Lower lobe of right lung (tissue), 2 donors: ENCODE measurements at regions not wholly inside any gene's neighbourhood (a gene's known extent, or its start where the extent isn't known, plus 50 kb on each side); places are given as distances from the start of the nearest gene placed in this dataset.

Source experiments
- ATAC-seq, 2 donors: fragments of 200-7000 bp; cut with Tn5 transposase; one replicate each; pipeline ENCODE4 v1.9.1; 2020 to 2022; ENCODE audit warnings: mild to moderate bottlenecking in 2 of 2, moderate library complexity in 2 of 2
- DNase-seq: peaks from one replicate; pipeline ENCODE4 v3.0.0-alpha.2; 2020
- H3K27ac ChIP-seq: fragments of 200-600 bp; one replicate; pipeline ENCODE4 v1.8.0; 2022
- H3K27me3 ChIP-seq: fragments of 200-600 bp; one replicate; pipeline ENCODE4 v1.8.0; 2022; ENCODE audit warnings: low read depth
- H3K36me3 ChIP-seq: fragments of 200-600 bp; one replicate; pipeline ENCODE4 v1.8.0; 2022; ENCODE audit warnings: mild to moderate bottlenecking
- H3K4me1 ChIP-seq: fragments of 200-600 bp; one replicate; pipeline ENCODE4 v1.8.0; 2022
- H3K4me3 ChIP-seq: fragments of 200-600 bp; one replicate; pipeline ENCODE4 v1.8.0; 2022; ENCODE audit warnings: mild to moderate bottlenecking
- H3K9me3 ChIP-seq: fragments of 200-600 bp; one replicate; pipeline ENCODE4 v1.8.0; 2022
- CTCF ChIP-seq: fragments of 200-600 bp; IDR thresholded peaks from one replicate; pipeline ENCODE4 v1.8.0; 2022; ENCODE audit warnings: antibody characterized with exemption, mild to moderate bottlenecking
- intact Hi-C: fragments of 100-400 bp; cut with DNase I; formaldehyde crosslinking; loops from one replicate; pipeline ENCODE4 v1.11.0; 2022
- donor health status: DM: no; HTN: yes; CAD: no; lungs with severe emphysema.

- DNase-seq (no peak), ATAC-seq (no peak)
- Histone ChIP-seq H3K4me1 (no peaks in the 10 kb centered on the region), H3K36me3 (no peaks in the 10 kb centered on the region), H3K4me3 (no peak overlapping the region), H3K9me3 (no peaks in the 10 kb centered on the region), H3K27ac (no peak overlapping the region), H3K27me3 (no peaks in the 10 kb centered on the region)
- intact Hi-C loops, result no loop called here
- TF ChIP-seq CTCF, result no peak
These were observed 267.7 kb upstream of the RGS18 start for GRCh38 chr1:191890433-191891088.

GRCh38 chr1:191892716-191893115, 265.5 kb upstream of the RGS18 start:
- H3K27me3 ChIP-seq, result no peaks in the 10 kb centered on the region
- no peaks in the 10 kb centered on the region for H3K4me1 ChIP-seq
- no peak for DNase-seq
- TF ChIP-seq CTCF, result no peak
- no peak overlapping the region for H3K27ac ChIP-seq
- no peak overlapping the region for H3K4me3 ChIP-seq
- no peaks in the 10 kb centered on the region for H3K9me3 ChIP-seq
- intact Hi-C loops, result no loop called here
- ATAC-seq, result no peak
- no peaks in the 10 kb centered on the region for H3K36me3 ChIP-seq

GRCh38 chr1:191895049-191895448, 263.2 kb upstream of the RGS18 start:
- Histone ChIP-seq H3K4me3 (no peak overlapping the region), H3K9me3 (no peaks in the 10 kb centered on the region), H3K4me1 (no peaks in the 10 kb centered on the region), H3K36me3 (no peaks in the 10 kb centered on the region), H3K27me3 (no peaks in the 10 kb centered on the region), H3K27ac (no peak overlapping the region)
- no peak for TF ChIP-seq CTCF
- intact Hi-C loops, result no loop called here
- DNase-seq, result no peak
- ATAC-seq, result no peak

GRCh38 chr1:191895462-191896058, 262.7 kb upstream of the RGS18 start:
- no peak for TF ChIP-seq CTCF
- ATAC-seq, result no peak
- no peak for DNase-seq

GRCh38 chr1:191897134-191897533, 261.1 kb upstream of the RGS18 start:
- H3K4me3 ChIP-seq, result no peak overlapping the region
- H3K36me3 ChIP-seq, result no peaks in the 10 kb centered on the region
- no peak for TF ChIP-seq CTCF
- no peaks in the 10 kb centered on the region for H3K4me1 ChIP-seq
- no peak for DNase-seq
- no peak for ATAC-seq
- H3K27ac ChIP-seq, result no peak overlapping the region
- H3K9me3 ChIP-seq, result no peaks in the 10 kb centered on the region
- intact Hi-C loops, result no loop called here
- H3K27me3 ChIP-seq, result no peaks in the 10 kb centered on the region

More at GRCh38 chr1:191895462-191896058, 262.7 kb upstream of the RGS18 start:
- Histone ChIP-seq H3K9me3 (no peaks in the 10 kb centered on the region), H3K4me1 (no peaks in the 10 kb centered on the region), H3K27me3 (no peaks in the 10 kb centered on the region), H3K36me3 (no peaks in the 10 kb centered on the region), H3K4me3 (no peak overlapping the region), H3K27ac (no peak overlapping the region)
- intact Hi-C loops, result no loop called here
